Astrocyte of the spinal cord (primary cell): ENCODE measurements at regions not wholly inside any gene's neighbourhood (a gene's known extent, or its start where the extent isn't known, plus 50 kb on each side); places are given as distances from the start of the nearest gene placed in this dataset.

Source experiments
- DNase-seq: peaks from one replicate; pipeline ENCODE4 v3.0.0; 2011; ENCODE audit warnings: low read depth, low spot score
- H3K4me3 ChIP-seq: 2 replicates; pipeline ENCODE4 v1.5.1; 2011; ENCODE audit warnings: low read depth, mild to moderate bottlenecking, low read length, moderate library complexity
- CTCF ChIP-seq: IDR thresholded peaks from 2 replicates; pipeline ENCODE4 v1.5.1; 2012; ENCODE audit warnings: low read depth, mild to moderate bottlenecking, low read length, inconsistent platforms
- in situ Hi-C: cut with HindIII; loops from 2 replicates; pipeline ENCODE4 v1.10.0; 2017; ENCODE audit warnings: low sequenced_read_pairs

DNA sequence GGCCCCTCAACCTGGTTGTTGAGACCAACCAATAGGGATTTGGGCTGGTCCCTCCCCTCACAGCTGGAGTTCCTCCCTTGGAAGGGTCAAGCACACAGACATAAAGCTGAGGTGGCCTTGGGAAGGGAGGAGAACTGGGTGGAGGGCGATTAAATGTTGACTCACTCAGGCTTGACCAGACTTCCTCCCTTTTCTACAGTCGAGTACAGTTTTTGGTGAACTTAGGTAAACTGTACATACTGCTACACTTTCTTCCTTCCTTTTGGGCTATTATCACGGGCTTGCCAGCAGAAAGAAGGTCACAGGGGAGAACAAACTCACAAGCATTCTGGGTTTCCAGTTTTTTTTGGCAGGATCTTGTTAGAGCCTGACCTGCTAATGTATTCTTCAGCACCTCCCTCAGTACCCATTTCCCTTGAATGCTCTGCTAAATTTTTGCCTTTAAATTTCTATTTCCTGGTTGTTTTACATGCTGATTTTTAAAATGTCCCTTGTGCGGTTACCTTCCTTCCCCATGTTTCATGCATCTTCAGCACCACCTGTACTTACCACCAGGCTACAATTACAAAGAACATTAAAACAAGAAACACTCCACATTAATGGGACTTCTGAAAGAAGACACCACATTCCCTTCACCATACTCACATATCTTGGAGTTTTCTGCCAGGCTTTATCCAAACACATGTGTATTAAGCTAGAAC, 135.2 kb upstream of the RASGEF1B start:
- no peak for TF ChIP-seq CTCF
- H3K4me3 ChIP-seq, result no peak overlapping the region
- in situ Hi-C loops, result no loop called here
- DNase-seq, result peak; percentile 33

DNA sequence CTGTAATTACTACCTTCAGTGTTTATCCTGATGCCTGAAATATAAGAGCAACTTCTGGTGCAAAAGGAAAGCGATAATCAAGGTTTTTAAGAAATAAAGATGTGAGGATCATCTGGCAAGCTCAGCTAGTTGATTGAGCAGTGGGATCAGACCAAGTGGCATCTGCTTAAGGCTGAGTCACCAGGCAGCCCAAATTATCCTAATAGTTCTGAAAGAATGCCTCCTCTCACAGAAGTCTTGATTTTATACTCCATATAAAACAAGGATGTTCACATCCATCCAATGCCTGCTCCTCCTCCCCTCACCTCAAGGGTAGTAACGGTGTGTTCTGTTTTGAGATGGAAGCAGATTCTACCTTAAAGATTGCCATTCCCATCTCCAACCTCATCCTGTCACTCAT, 134.5 kb upstream of the RASGEF1B start:
- in situ Hi-C loops, result no loop called here
- DNase-seq, result no peak
- no peak for TF ChIP-seq CTCF
- H3K4me3 ChIP-seq, result no peak overlapping the region

DNA sequence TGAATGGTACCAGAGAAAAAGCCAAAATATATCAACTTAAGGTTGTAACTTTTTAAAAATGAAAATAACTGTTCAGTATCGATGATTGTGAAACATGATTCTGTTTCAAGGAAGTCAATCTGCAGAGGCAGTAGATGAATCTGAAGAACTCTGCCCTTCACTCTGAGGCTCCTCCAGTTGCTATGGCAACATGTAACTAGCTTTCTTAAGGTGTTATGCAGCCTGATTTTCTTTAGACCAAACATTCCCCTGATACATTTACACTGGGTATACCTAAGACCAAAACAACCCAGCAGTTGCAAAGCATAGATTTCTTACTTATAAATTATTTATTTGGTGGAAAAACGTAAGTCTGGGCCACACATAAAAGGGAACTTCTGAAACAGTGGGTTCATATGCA, 133.6 kb upstream of the RASGEF1B start:
- DNase-seq, result no peak
- in situ Hi-C loops, result no loop called here
- TF ChIP-seq CTCF, result no peak
- H3K4me3 ChIP-seq, result no peak overlapping the region

GRCh38 chr4:81604683-81605218, 133.0 kb upstream of the RASGEF1B start:
- no peak for DNase-seq
- in situ Hi-C loops, result no loop called here
- no peak for TF ChIP-seq CTCF
- H3K4me3 ChIP-seq, result no peak overlapping the region

- no peak overlapping the region for H3K4me3 ChIP-seq
- in situ Hi-C loops, result no loop called here
- no peak for DNase-seq
- no peak for TF ChIP-seq CTCF
Observed at GRCh38 chr4:81602854-81603253, 131.1 kb upstream of the RASGEF1B start.

DNA sequence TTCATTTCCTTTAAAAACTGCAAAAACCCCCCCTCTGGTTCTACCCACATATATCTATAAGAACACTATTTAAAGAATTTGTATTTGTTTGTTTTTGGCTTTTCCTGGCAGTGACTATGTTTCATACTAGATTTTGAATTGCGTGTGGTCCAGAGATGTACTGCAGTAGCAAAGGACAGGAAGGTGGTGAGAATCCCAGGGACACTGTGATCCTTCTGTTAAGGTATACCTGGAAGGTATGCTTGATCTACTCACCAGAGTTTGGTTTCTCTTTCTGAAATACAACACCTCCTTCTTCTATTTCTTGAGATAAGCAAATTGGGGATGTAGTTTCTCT, 129.6 kb upstream of the RASGEF1B start:
- DNase-seq, result no peak
- no peak for TF ChIP-seq CTCF
- H3K4me3 ChIP-seq, result no peak overlapping the region
- in situ Hi-C loops, result no loop called here
